Spinal cord (tissue), 9 donors: ENCODE measurements at regions not wholly inside any gene's neighbourhood (a gene's known extent, or its start where the extent isn't known, plus 50 kb on each side); places are given as distances from the start of the nearest gene placed in this dataset.
A peak's percentile ranks its signal among the peaks of the same experiment; 100 is the strongest.

Experiments used
- DNase-seq, 6 donors: peaks; one replicate each; pipeline versions ENCODE4 v3.0.0 to v3.0.0-alpha.2; 2013 to 2015; ENCODE audit warnings: low spot score in 6 of 6, low read depth in 4 of 6
- H3K27ac ChIP-seq: one replicate; pipeline ENCODE4 v1.5.1; 2013; ENCODE audit warnings: low read depth, low read length, control low read depth
- H3K27me3 ChIP-seq: one replicate; pipeline ENCODE4 v1.6.1; 2013; ENCODE audit warnings: low read length; ENCODE audit not compliant: control insufficient read depth, insufficient read depth
- H3K36me3 ChIP-seq: one replicate; pipeline ENCODE4 v1.6.1; 2013; ENCODE audit warnings: low read length; ENCODE audit not compliant: control insufficient read depth, insufficient read depth
- H3K4me1 ChIP-seq: one replicate; pipeline ENCODE4 v1.6.1; 2013; ENCODE audit warnings: low read length; ENCODE audit not compliant: control insufficient read depth, insufficient read depth
- H3K4me3 ChIP-seq: one replicate; pipeline ENCODE4 v1.5.1; 2013; ENCODE audit warnings: low read depth, low read length, control low read depth
- H3K9me3 ChIP-seq: one replicate; pipeline ENCODE4 v1.6.1; 2013; ENCODE audit warnings: low read length; ENCODE audit not compliant: control insufficient read depth, insufficient read depth
- WGBS: methylation state at CpG from one replicate; pipeline ENCODE4 v1.1.5; 2013; ENCODE audit warnings: missing lambda C conversion rate; ENCODE audit not compliant: insufficient coverage; 5-methylcytosine and 5-hydroxymethylcytosine counted together
- donor health status: healthy.

DNA sequence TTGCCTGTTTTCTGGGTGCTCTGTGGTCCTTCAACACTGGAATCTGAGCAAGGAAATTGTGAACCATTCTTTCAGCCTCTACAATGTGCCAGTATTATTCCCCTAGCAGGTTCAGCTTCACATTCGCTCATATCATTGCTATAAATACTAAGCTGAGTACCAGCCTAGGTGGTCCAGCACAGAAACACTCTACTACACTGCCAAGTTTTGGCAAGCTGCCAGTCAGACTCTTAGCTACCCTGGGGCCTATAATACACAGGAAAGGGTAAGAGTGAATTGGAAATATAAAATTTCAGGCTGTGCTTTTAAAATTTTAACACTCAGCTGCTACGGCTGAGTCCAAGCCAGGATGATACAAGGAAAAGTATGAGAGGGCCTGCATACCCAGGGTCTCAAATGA lies 49.9 kb upstream of the PPP1R3A start:
- H3K9me3 ChIP-seq, result peaks cover 2% of the 10 kb centered on the region
- 0% methylated on average over 1 of the region's 2 CpGs for WGBS
- H3K4me3 ChIP-seq, result no peak overlapping the region
- H3K27ac ChIP-seq, result no peak overlapping the region
- H3K36me3 ChIP-seq, result no peaks in the 10 kb centered on the region
- peak in 1 of 6 donors; percentile 44 for DNase-seq
- H3K27me3 ChIP-seq, result no peaks in the 10 kb centered on the region
- no peaks in the 10 kb centered on the region for H3K4me1 ChIP-seq
